ENCODE measurements at regions not wholly inside any gene's neighbourhood (a gene's known extent, or its start where the extent isn't known, plus 50 kb on each side); places are given as distances from the start of the nearest gene placed in this dataset.
A peak's percentile ranks its signal among the peaks of the same experiment; 100 is the strongest.

GRCh38 chr13:26897706-26898550 lies 137.3 kb upstream of the GPR12 start:
- no peak for DNase-seq (ENCODE audit: extremely low read depth, low read depth)

- DNase-seq (ENCODE audit: extremely low read depth, low read depth) = no peak
These were observed 136.5 kb upstream of the GPR12 start for GRCh38 chr13:26896986-26897668.

- no peak for DNase-seq (ENCODE audit: extremely low read depth, low read depth)
These were observed 135.4 kb upstream of the GPR12 start for GRCh38 chr13:26895808-26896466.

GRCh38 chr13:26895081-26895807 lies 134.7 kb upstream of the GPR12 start:
- no peak for DNase-seq (ENCODE audit: extremely low read depth, low read depth)

GRCh38 chr13:26888632-26889031 lies 128.0 kb upstream of the GPR12 start:
- DNase-seq (ENCODE audit: extremely low read depth, low read depth) = no peak

GRCh38 chr13:26887594-26887993 lies 127.0 kb upstream of the GPR12 start:
- DNase-seq (ENCODE audit: extremely low read depth, low read depth) = no peak

- no peak for DNase-seq (ENCODE audit: extremely low read depth, low read depth)
These were observed 123.1 kb upstream of the GPR12 start for GRCh38 chr13:26883613-26884257.

GRCh38 chr13:26882731-26883130 lies 122.1 kb upstream of the GPR12 start:
- no peak for DNase-seq (ENCODE audit: extremely low read depth, low read depth)

GRCh38 chr13:26881154-26881553 lies 120.6 kb upstream of the GPR12 start:
- DNase-seq (ENCODE audit: extremely low read depth, low read depth) = no peak

- DNase-seq (ENCODE audit: extremely low read depth, low read depth) = no peak
These were observed 120.1 kb upstream of the GPR12 start for GRCh38 chr13:26880735-26881134.

- no peak for DNase-seq (ENCODE audit: extremely low read depth, low read depth)
These were observed 117.9 kb upstream of the GPR12 start for GRCh38 chr13:26878438-26878837.

- DNase-seq (ENCODE audit: extremely low read depth, low read depth) = no peak
These were observed 112.8 kb upstream of the GPR12 start for GRCh38 chr13:26873386-26873698.

GRCh38 chr13:26872525-26873385 lies 112.2 kb upstream of the GPR12 start:
- DNase-seq (ENCODE audit: extremely low read depth, low read depth) = peak; percentile 39

- DNase-seq (ENCODE audit: extremely low read depth, low read depth) = peak; percentile 8
These were observed 107.0 kb upstream of the GPR12 start for GRCh38 chr13:26867451-26868091.

GRCh38 chr13:26864576-26864975 lies 104.0 kb upstream of the GPR12 start:
- no peak for DNase-seq (ENCODE audit: extremely low read depth, low read depth)

- no peak for DNase-seq (ENCODE audit: extremely low read depth, low read depth)
These were observed 101.4 kb upstream of the GPR12 start for GRCh38 chr13:26861941-26862340.

- no peak for DNase-seq (ENCODE audit: extremely low read depth, low read depth)
These were observed 95.3 kb upstream of the GPR12 start for GRCh38 chr13:26855921-26856320.

- DNase-seq (ENCODE audit: extremely low read depth, low read depth) = no peak
These were observed 94.5 kb upstream of the GPR12 start for GRCh38 chr13:26855071-26855470.

GRCh38 chr13:26853323-26853722 lies 92.7 kb upstream of the GPR12 start:
- no peak for DNase-seq (ENCODE audit: extremely low read depth, low read depth)

All from NCI-H460 (cell line).